ENCODE measurements at regions not wholly inside any gene's neighbourhood (a gene's known extent, or its start where the extent isn't known, plus 50 kb on each side); places are given as distances from the start of the nearest gene placed in this dataset.

DNA sequence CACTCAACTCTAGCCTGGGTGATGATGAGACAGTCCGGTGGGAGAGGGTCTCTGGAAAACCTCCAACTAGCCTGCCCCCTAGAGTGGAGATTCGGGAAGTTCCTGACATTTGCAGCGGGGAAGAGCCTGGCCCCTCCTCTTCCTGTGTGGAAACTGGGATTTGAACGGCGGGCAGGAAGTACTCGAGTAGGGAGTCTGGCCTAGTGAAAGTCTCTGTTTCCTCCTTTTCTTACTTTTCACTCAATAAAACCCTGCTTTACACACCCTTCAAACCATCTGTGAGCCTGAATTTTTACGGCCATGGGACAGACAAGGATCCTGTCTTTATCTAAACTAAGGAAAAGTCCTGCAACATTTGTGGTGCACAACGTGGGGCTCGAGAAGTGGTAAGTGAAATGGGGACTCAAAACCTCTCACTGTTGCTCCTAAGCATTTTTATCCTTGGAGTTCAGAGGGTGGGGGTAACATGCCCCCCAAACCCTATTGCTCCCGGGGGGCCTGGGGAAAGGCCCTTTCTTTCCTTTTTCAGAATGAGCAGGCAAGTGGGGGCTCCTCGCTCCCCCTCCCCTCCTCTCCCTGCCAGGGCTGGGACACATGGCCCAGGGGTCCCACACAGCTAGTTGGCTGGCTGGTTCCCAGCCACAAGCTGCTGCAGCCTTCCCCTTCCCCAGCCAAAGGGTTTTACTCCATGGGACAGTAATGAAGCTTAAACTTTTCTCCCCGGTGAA is 224.7 kb upstream of the GBE1 start:
- DNase-seq (no peak), ATAC-seq (no peak)
- in situ Hi-C loops (cut with MboI; ENCODE audit: low sequenced_read_pairs in 4 of 4) (no loop called here), intact Hi-C loops (cut with DNase I; ENCODE audit: low total_unique reads) (no loop called here)
- Histone ChIP-seq H3K4me1 (no peaks in the 10 kb centered on the region), H3K27me3 (no peaks in the 10 kb centered on the region), H3K36me3 (no peaks in the 10 kb centered on the region), H3K9me3 (no peaks in the 10 kb centered on the region), H3K27ac (no peak overlapping the region), H3K4me3 (no peak overlapping the region)
- TF ChIP-seq POLR2A (IDR thresholded peaks at IDR 0.05): no peak
- TF ChIP-seq, protein P1, sequence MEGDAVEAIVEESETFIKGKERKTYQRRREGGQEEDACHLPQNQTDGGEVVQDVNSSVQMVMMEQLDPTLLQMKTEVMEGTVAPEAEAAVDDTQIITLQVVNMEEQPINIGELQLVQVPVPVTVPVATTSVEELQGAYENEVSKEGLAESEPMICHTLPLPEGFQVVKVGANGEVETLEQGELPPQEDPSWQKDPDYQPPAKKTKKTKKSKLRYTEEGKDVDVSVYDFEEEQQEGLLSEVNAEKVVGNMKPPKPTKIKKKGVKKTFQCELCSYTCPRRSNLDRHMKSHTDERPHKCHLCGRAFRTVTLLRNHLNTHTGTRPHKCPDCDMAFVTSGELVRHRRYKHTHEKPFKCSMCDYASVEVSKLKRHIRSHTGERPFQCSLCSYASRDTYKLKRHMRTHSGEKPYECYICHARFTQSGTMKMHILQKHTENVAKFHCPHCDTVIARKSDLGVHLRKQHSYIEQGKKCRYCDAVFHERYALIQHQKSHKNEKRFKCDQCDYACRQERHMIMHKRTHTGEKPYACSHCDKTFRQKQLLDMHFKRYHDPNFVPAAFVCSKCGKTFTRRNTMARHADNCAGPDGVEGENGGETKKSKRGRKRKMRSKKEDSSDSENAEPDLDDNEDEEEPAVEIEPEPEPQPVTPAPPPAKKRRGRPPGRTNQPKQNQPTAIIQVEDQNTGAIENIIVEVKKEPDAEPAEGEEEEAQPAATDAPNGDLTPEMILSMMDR (IDR thresholded peaks at IDR 0.05 in 4 of 5, conservative IDR thresholded peaks at IDR 0.05 in 1 of 5): no peak

- Histone ChIP-seq H3K27ac (no peak overlapping the region), H3K4me3 (no peak overlapping the region), H3K36me3 (no peaks in the 10 kb centered on the region), H3K27me3 (no peaks in the 10 kb centered on the region), H3K4me1 (no peaks in the 10 kb centered on the region), H3K9me3 (no peaks in the 10 kb centered on the region)
- no peak for DNase-seq
- TF ChIP-seq, protein P1 (IDR thresholded peaks at IDR 0.05 in 4 of 5, conservative IDR thresholded peaks at IDR 0.05 in 1 of 5): no peak
- no peak for TF ChIP-seq POLR2A (IDR thresholded peaks at IDR 0.05)
- in situ Hi-C loops (cut with MboI; ENCODE audit: low sequenced_read_pairs in 4 of 4) (no loop called here), intact Hi-C loops (cut with DNase I; ENCODE audit: low total_unique reads) (no loop called here)
- no peak for ATAC-seq
These were observed 221.9 kb upstream of the GBE1 start for GRCh38 chr3:81983382-81983781.

GRCh38 chr3:81980596-81981494 is 219.4 kb upstream of the GBE1 start:
- intact Hi-C loops (cut with DNase I; ENCODE audit: low total_unique reads) (no loop called here), in situ Hi-C loops (cut with MboI; ENCODE audit: low sequenced_read_pairs in 4 of 4) (no loop called here)
- H3K4me3 ChIP-seq: no peak overlapping the region
- DNase-seq: no peak
- no peaks in the 10 kb centered on the region for H3K4me1 ChIP-seq
- no peaks in the 10 kb centered on the region for H3K36me3 ChIP-seq
- H3K27ac ChIP-seq: no peak overlapping the region
- no peak for ATAC-seq
- H3K27me3 ChIP-seq: no peaks in the 10 kb centered on the region
- H3K9me3 ChIP-seq: no peaks in the 10 kb centered on the region
- TF ChIP-seq, protein P1 (IDR thresholded peaks at IDR 0.05 in 4 of 5, conservative IDR thresholded peaks at IDR 0.05 in 1 of 5): no peak
- no peak for TF ChIP-seq POLR2A (IDR thresholded peaks at IDR 0.05)

DNA sequence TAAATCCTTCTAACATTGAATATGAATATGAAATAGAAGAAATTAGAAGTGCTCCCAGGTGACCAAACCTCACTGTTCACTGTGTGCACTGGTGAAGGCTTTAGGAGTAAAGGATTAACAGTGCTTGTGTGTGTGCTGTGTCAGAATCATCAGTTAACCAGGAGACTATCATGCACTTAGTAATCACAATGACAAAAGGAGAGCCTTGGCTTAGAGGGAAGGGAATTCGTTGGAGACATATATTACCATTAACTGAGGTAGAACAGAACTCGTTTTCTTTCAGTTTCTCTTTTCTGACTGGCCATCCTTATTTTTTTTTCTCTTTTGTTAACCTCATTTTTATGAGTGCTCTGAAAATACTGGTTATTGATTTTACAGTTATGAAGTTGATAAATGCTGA is 213.3 kb upstream of the GBE1 start:
- no peaks in the 10 kb centered on the region for H3K4me1 ChIP-seq
- ATAC-seq: no peak
- intact Hi-C loops (cut with DNase I; ENCODE audit: low total_unique reads): no loop called here

More for the DNA sequence above, 213.3 kb upstream of the GBE1 start:
- no peak for DNase-seq
- no peaks in the 10 kb centered on the region for H3K36me3 ChIP-seq
- H3K4me3 ChIP-seq: no peak overlapping the region
- in situ Hi-C loops (cut with MboI; ENCODE audit: low sequenced_read_pairs in 4 of 4): no loop called here
- TF ChIP-seq POLR2A (IDR thresholded peaks at IDR 0.05): no peak
- TF ChIP-seq, protein P1 (IDR thresholded peaks at IDR 0.05 in 4 of 5, conservative IDR thresholded peaks at IDR 0.05 in 1 of 5): no peak
- H3K27ac ChIP-seq: no peak overlapping the region
- H3K27me3 ChIP-seq: no peaks in the 10 kb centered on the region
- no peaks in the 10 kb centered on the region for H3K9me3 ChIP-seq
